ENCODE measurements at regions not wholly inside any gene's neighbourhood (a gene's known extent, or its start where the extent isn't known, plus 50 kb on each side); places are given as distances from the start of the nearest gene placed in this dataset.

DNA sequence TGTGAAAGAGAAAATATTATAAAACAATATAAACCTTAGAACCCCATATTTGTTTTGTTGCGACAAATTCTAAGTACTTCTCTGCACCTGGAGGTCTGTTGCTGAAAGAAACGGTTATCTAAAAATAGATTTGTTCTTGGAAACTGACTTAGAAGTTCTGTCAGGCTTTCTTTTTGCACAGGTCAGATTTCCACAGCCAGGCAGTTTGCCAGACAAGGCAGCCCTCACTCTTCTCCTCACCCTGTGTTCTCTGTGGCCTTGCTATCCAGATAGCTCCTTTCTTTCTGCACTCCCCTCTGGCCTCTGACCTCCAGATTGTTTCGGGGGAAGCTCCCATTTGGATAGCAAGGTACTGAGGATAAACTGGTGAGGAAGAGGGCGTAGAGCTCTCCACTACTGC lies 413.3 kb upstream of the ONECUT1 start:
- no peaks in the 10 kb centered on the region for H3K9me3 Mint-ChIP-seq (ENCODE audit: low read depth)
- H3K4me1 Mint-ChIP-seq (ENCODE audit: low read depth), result no peaks in the 10 kb centered on the region
- DNase-seq (ENCODE audit: low spot score), result no peak
- H3K27ac Mint-ChIP-seq (ENCODE audit: unreplicated experiment), result no peak overlapping the region
- TF ChIP-seq, protein P1, sequence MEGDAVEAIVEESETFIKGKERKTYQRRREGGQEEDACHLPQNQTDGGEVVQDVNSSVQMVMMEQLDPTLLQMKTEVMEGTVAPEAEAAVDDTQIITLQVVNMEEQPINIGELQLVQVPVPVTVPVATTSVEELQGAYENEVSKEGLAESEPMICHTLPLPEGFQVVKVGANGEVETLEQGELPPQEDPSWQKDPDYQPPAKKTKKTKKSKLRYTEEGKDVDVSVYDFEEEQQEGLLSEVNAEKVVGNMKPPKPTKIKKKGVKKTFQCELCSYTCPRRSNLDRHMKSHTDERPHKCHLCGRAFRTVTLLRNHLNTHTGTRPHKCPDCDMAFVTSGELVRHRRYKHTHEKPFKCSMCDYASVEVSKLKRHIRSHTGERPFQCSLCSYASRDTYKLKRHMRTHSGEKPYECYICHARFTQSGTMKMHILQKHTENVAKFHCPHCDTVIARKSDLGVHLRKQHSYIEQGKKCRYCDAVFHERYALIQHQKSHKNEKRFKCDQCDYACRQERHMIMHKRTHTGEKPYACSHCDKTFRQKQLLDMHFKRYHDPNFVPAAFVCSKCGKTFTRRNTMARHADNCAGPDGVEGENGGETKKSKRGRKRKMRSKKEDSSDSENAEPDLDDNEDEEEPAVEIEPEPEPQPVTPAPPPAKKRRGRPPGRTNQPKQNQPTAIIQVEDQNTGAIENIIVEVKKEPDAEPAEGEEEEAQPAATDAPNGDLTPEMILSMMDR (IDR thresholded peaks at IDR 0.05), result no peak
- peaks cover 7% of the 10 kb centered on the region for H3K27me3 Mint-ChIP-seq (ENCODE audit: low read depth)
- no peaks in the 10 kb centered on the region for H3K36me3 Mint-ChIP-seq (ENCODE audit: low read depth)
- no peak overlapping the region for H3K4me3 Mint-ChIP-seq (ENCODE audit: unreplicated experiment)

DNA sequence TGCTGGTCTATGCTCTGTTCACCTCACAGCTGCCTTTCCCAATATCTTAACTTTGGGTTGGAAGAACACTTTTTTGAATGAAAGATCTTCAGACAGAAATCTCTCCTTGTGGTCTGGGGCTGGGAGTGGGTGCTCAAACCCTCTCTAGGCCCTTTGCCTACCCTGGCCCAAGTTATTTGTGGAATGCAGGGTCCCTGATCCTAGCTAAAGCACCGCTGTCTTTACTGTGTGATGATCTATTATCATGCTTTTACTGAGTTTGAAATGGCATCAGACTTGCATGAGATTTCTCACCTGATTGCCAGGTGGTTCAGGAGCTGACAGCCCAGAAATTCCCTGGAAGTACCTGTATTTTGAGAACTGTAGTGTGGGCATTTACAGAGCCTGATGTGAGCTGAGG lies 412.7 kb upstream of the ONECUT1 start:
- Mint-ChIP-seq H3K4me3 (ENCODE audit: unreplicated experiment) (no peak overlapping the region), H3K27ac (ENCODE audit: unreplicated experiment) (no peak overlapping the region), H3K36me3 (ENCODE audit: low read depth) (no peaks in the 10 kb centered on the region), H3K4me1 (ENCODE audit: low read depth) (no peaks in the 10 kb centered on the region), H3K9me3 (ENCODE audit: low read depth) (no peaks in the 10 kb centered on the region), H3K27me3 (ENCODE audit: low read depth) (peaks cover 9% of the 10 kb centered on the region)
- TF ChIP-seq, protein P1 (IDR thresholded peaks at IDR 0.05), result no peak
- DNase-seq (ENCODE audit: low spot score), result no peak

DNA sequence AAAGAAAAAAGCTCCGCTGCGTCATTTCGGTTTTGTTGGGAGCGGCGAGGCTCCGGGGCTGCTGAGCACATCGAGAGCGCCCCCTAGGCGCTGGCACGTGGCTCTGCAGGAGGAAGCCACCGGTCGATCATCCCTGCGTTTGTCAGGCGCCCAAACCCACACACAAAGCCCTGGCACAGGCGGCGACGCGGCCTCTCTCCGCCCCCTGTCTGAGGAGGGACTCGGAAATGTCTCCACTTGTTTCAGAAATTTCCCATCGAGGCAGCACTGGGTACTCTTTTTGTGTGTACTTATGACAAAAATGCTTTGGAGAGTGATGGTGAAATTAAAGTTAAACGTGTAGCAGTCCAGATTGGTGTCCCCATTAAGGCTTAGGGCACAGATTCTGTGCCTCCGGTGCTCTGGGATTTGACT lies 407.3 kb upstream of the ONECUT1 start:
- Mint-ChIP-seq H3K4me1 (ENCODE audit: low read depth) (peaks cover 8% of the 10 kb centered on the region), H3K36me3 (ENCODE audit: low read depth) (no peaks in the 10 kb centered on the region), H3K4me3 (ENCODE audit: unreplicated experiment) (peak overlapping the region; percentile 52), H3K9me3 (ENCODE audit: low read depth) (peaks cover 4% of the 10 kb centered on the region), H3K27me3 (ENCODE audit: low read depth) (peaks cover 22% of the 10 kb centered on the region), H3K27ac (ENCODE audit: unreplicated experiment) (no peak overlapping the region)
- TF ChIP-seq, protein P1 (IDR thresholded peaks at IDR 0.05), result peak; percentile 91
- no peak for DNase-seq (ENCODE audit: low spot score)

DNA sequence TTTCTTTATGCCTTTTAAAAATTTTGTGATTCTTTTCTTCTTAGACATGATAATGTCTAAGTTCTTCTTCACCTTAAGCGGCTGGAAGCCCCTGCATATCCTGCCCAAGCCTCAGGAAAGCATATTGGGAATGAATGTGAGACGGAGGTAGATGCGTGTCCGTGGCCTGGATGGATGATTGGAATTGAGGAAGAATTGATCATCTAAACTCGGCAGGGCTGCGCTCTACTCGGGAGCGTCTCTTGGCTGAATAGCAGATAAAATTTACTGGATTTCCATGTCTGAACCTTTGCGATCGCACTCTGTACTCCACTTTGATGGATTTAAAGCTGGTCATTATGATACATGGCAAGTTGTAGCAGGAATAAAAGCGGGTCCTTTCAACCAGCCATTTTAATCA lies 406.7 kb upstream of the ONECUT1 start:
- no peak overlapping the region for H3K4me3 Mint-ChIP-seq (ENCODE audit: unreplicated experiment)
- no peak overlapping the region for H3K27ac Mint-ChIP-seq (ENCODE audit: unreplicated experiment)
- peaks cover 4% of the 10 kb centered on the region for H3K9me3 Mint-ChIP-seq (ENCODE audit: low read depth)
- TF ChIP-seq, protein P1 (IDR thresholded peaks at IDR 0.05), result no peak
- peaks cover 8% of the 10 kb centered on the region for H3K4me1 Mint-ChIP-seq (ENCODE audit: low read depth)
- no peaks in the 10 kb centered on the region for H3K36me3 Mint-ChIP-seq (ENCODE audit: low read depth)
- DNase-seq (ENCODE audit: low spot score), result no peak
- H3K27me3 Mint-ChIP-seq (ENCODE audit: low read depth), result peaks cover 22% of the 10 kb centered on the region

DNA sequence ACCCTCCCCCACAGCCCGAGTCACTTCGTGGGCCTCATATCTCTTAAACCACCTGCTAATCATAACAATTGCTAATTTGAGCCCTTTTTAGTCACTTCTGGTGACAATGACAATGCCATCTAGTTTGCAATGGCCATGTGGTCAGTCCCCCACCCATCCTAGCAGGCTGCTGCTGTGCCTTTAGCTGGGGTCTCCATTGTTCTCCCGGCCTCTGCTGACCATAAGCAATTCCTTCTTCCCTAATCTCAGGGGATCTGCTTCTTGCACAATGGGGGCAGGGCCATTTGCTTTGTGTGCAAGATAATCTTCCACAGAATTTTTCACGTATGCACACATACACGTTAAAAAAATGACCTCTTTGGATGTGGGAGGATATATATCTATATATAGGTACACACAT lies 406.1 kb upstream of the ONECUT1 start:
- TF ChIP-seq, protein P1 (IDR thresholded peaks at IDR 0.05), result no peak
- Mint-ChIP-seq H3K4me3 (ENCODE audit: unreplicated experiment) (no peak overlapping the region), H3K36me3 (ENCODE audit: low read depth) (no peaks in the 10 kb centered on the region), H3K4me1 (ENCODE audit: low read depth) (peaks cover 8% of the 10 kb centered on the region), H3K27ac (ENCODE audit: unreplicated experiment) (no peak overlapping the region), H3K9me3 (ENCODE audit: low read depth) (peaks cover 4% of the 10 kb centered on the region), H3K27me3 (ENCODE audit: low read depth) (peaks cover 22% of the 10 kb centered on the region)
- DNase-seq (ENCODE audit: low spot score), result no peak
